A549 (cell line): ENCODE measurements at regions not wholly inside any gene's neighbourhood (a gene's known extent, or its start where the extent isn't known, plus 50 kb on each side); places are given as distances from the start of the nearest gene placed in this dataset.

Source experiments
- ATAC-seq, 2 experiments: fragments of 200-7000 bp in 1 of 2; fragments of >200 bp in 1 of 2; cut with Nextera tagmentation in 1 of 2; cut with Tn5 transposase in 1 of 2; 3 replicates each; pipeline versions ENCODE4 v1.8.0 to v1.9.1; 2018 to 2020; ENCODE audit warnings: mild to moderate bottlenecking in 1 of 2, moderate library complexity in 1 of 2
- CTCF ChIA-PET: fragments of 300-600 bp; sonication (Branson Sonifier 250); formaldehyde crosslinking; extraction: SDS; loops from one replicate; lab custom pipeline; 2021; ENCODE audit warnings: antibody characterized with exemption, inconsistent platforms; lab: Yijun Ruan, JAX
- POLR2A ChIA-PET: fragments of 350-600 bp; formaldehyde crosslinking; extraction: SDS; loops from one replicate; lab custom pipeline; 2021; ENCODE audit warnings: antibody characterized with exemption, inconsistent platforms; lab: Yijun Ruan, JAX
- DNase-seq, 2 experiments: peaks; one replicate each; pipeline versions ENCODE4 v3.0.0 to v3.0.0-alpha.2; 2011 to 2016; ENCODE audit warnings: low read depth in 1 of 2, low spot score in 1 of 2
- FAIRE-seq: peaks from 2 replicates; lab custom pipeline; 2011; peaks lifted over from hg19 to GRCh38; lab: Jason Lieb, UNC
- H3K27ac ChIP-seq, 2 experiments: fragments of >200 bp; sonication (Bioruptor Twin); formaldehyde crosslinking; 3 replicates each; pipeline ENCODE4 v1.5.1; 2016 to 2017
- H3K4me1 ChIP-seq: fragments of >200 bp; sonication (Bioruptor Twin); formaldehyde crosslinking; 3 replicates; pipeline ENCODE4 v1.6.1; 2016
- H3K4me2 ChIP-seq: fragments of >200 bp; sonication (Bioruptor Twin); formaldehyde crosslinking; 3 replicates; pipeline ENCODE4 v1.6.1; 2016
- H3K4me3 ChIP-seq: fragments of >200 bp; sonication (Bioruptor Twin); formaldehyde crosslinking; 3 replicates; pipeline ENCODE4 v1.5.1; 2016
- H3K9me3 ChIP-seq: fragments of >200 bp; sonication (Bioruptor Twin); formaldehyde crosslinking; 3 replicates; pipeline ENCODE4 v1.6.1; 2016
- CBX2 ChIP-seq: fragments of 200-600 bp; sonication (generic); IDR thresholded peaks from 2 replicates; pipeline ENCODE4 v1.6.1; 2016; ENCODE audit warnings: low read depth, mild to moderate bottlenecking, borderline replicate concordance
- CHD2 ChIP-seq: fragments of 150-350 bp; IDR thresholded peaks from 2 replicates; pipeline ENCODE4 v1.6.1; 2014; ENCODE audit warnings: low read length; ENCODE audit not compliant: partially characterized antibody
- CHD4 ChIP-seq: fragments of 200-600 bp; sonication (generic); IDR thresholded peaks from 2 replicates; pipeline ENCODE4 v1.6.1; 2016; ENCODE audit warnings: antibody characterized with exemption, mild to moderate bottlenecking, borderline replicate concordance
- EP300 ChIP-seq, 2 experiments: fragments of >200 bp; sonication (Bioruptor Twin); formaldehyde crosslinking; IDR thresholded peaks; 2 replicates in 1 of 2; 3 replicates in 1 of 2; pipeline ENCODE4 v1.6.1; 2016 to 2017
- FOSB ChIP-seq: fragments of 250-450 bp; sonication (Bioruptor Pico); IDR thresholded peaks from 2 replicates; pipeline ENCODE4 v1.5.0; 2020; ENCODE audit warnings: mild to moderate bottlenecking, moderate library complexity
- FOXS1 ChIP-seq: fragments of 250-450 bp; sonication (Bioruptor Pico); IDR thresholded peaks from 2 replicates; pipeline ENCODE4 v1.5.0; 2020; ENCODE audit warnings: mild to moderate bottlenecking, moderate library complexity
- HOXB5 ChIP-seq: fragments of 250-450 bp; sonication (Bioruptor Pico); IDR thresholded peaks from 2 replicates; pipeline ENCODE4 v1.5.0; 2020; ENCODE audit warnings: mild to moderate bottlenecking, moderate library complexity
- KDM1A ChIP-seq: fragments of 200-600 bp; sonication (generic); IDR thresholded peaks from 2 replicates; pipeline ENCODE4 v1.6.1; 2016; ENCODE audit warnings: low read depth, mild to moderate bottlenecking
- MAZ ChIP-seq: fragments of 150-350 bp; IDR thresholded peaks from 2 replicates; pipeline ENCODE4 v1.6.1; 2014; ENCODE audit warnings: antibody characterized with exemption, low read depth, low read length, borderline replicate concordance
- NPAS2 ChIP-seq: fragments of 250-450 bp; sonication (Bioruptor Pico); IDR thresholded peaks from 2 replicates; pipeline ENCODE4 v1.8.0; 2022; ENCODE audit warnings: mild to moderate bottlenecking, moderate library complexity, borderline replicate concordance
- NR3C1 ChIP-seq: fragments of >200 bp; sonication (Bioruptor Twin); formaldehyde crosslinking; IDR thresholded peaks from 3 replicates; pipeline ENCODE4 v1.6.1; 2017
- PHF8 ChIP-seq: fragments of 200-600 bp; sonication (generic); IDR thresholded peaks from 2 replicates; pipeline ENCODE4 v1.6.1; 2016; ENCODE audit warnings: low read depth, mild to moderate bottlenecking, antibody characterized with exemption, moderate library complexity, borderline replicate concordance
- RAD21 ChIP-seq, 2 experiments: fragments of >200 bp in 1 of 2; sonication (Bioruptor Twin) in 1 of 2; formaldehyde crosslinking in 1 of 2; IDR thresholded peaks in 1 of 2; conservative IDR thresholded peaks in 1 of 2; 2 replicates in 1 of 2; 3 replicates in 1 of 2; pipeline ENCODE4 v1.6.1; 2012 to 2018; ENCODE audit warnings: inconsistent platforms in 1 of 2
- RARB ChIP-seq: fragments of 250-450 bp; sonication (Bioruptor Pico); IDR thresholded peaks from 2 replicates; pipeline ENCODE4 v1.8.0; 2021; ENCODE audit warnings: mild to moderate bottlenecking, moderate library complexity
- SMC3 ChIP-seq: fragments of >200 bp; sonication (Bioruptor Twin); formaldehyde crosslinking; IDR thresholded peaks from 3 replicates; pipeline ENCODE4 v1.6.1; 2018; ENCODE audit warnings: inconsistent platforms
- WGBS: methylation state at CpG from one replicate; pipeline ENCODE4 v1.1.6; 2017; ENCODE audit errors: missing lambda C conversion rate; 5-methylcytosine and 5-hydroxymethylcytosine counted together
- TF ChIP-seq, protein P1 (sequence below): fragments of >200 bp; sonication (Bioruptor Twin); formaldehyde crosslinking; IDR thresholded peaks from 3 replicates; pipeline ENCODE4 v1.5.1; 2016

GRCh38 chr4:15143551-15143950 is 141.3 kb downstream of the CPEB2 start:
- ChIA-PET POLR2A (no interaction called here), CTCF (no interaction called here)
- no peak overlapping the region for H3K4me3 ChIP-seq
- no peak for DNase-seq
- H3K4me2 ChIP-seq, result no peak overlapping the region
- no peak for FAIRE-seq
- no peak for ATAC-seq
- H3K4me1 ChIP-seq, result no peaks in the 10 kb centered on the region
- 73% methylated on average over 2 of the region's 2 CpGs for WGBS
- H3K9me3 ChIP-seq, result no peaks in the 10 kb centered on the region
- peak overlapping the region in 1 of 2 experiments; percentile 3; a peak in 1 of 6 replicates for H3K27ac ChIP-seq
- no peak for TF ChIP-seq CHD4
- no peak for TF ChIP-seq PHF8
- TF ChIP-seq FOSB, result no peak
- no peak for TF ChIP-seq EP300 (IDR thresholded peaks at IDR 0.05)
- no peak for TF ChIP-seq KDM1A

GRCh38 chr4:15144249-15144966 is 142.1 kb downstream of the CPEB2 start:
- no peak for ATAC-seq

DNA sequence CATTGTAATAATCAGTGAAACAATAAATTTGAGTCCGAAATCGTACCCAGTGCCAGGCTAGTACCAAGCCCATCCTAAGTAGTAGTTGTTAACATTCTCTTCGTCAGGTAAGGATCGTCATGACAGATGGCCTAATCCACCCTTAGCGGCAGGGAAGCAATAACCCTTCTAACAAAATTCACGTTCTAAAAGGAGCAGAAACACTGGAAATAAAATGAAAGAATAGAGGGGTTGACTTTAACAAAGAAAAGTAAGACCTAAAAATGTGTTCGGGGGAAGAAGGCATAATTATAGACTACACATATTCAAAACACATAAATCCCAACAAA is 142.7 kb downstream of the CPEB2 start:
- ATAC-seq (no peak), FAIRE-seq (no peak), DNase-seq (no peak)
- TF ChIP-seq PHF8 (no peak), FOSB (no peak), RARB (CRISPR knock-in tag) (no peak), NR3C1 (no peak)
- ChIA-PET CTCF (no interaction called here), POLR2A (no interaction called here)
- peaks cover 12% of the 10 kb centered on the region for H3K4me1 ChIP-seq
- H3K4me2 ChIP-seq, result no peak overlapping the region
- H3K27ac ChIP-seq, result no peak overlapping the region
- no peak overlapping the region for H3K4me3 ChIP-seq
- WGBS, result 89% methylated on average over 7 of the region's 7 CpGs
- H3K9me3 ChIP-seq, result no peaks in the 10 kb centered on the region

More at GRCh38 chr4:15144249-15144966, 142.1 kb downstream of the CPEB2 start:
- Histone ChIP-seq H3K9me3 (no peaks in the 10 kb centered on the region), H3K4me1 (peaks cover 7% of the 10 kb centered on the region), H3K4me2 (no peak overlapping the region), H3K27ac (peak overlapping the region in 1 of 2 experiments; percentile 3; a peak in 1 of 6 replicates), H3K4me3 (no peak overlapping the region)
- POLR2A ChIA-PET, result no interaction called here
- FAIRE-seq (no peak), DNase-seq (no peak)
- peak; percentile 22 to 34; a peak in 3 of 5 replicates for TF ChIP-seq RAD21 (conservative IDR thresholded peaks at IDR 0.05 in 1 of 2, IDR thresholded peaks at IDR 0.05 in 1 of 2)
- TF ChIP-seq, protein P1, sequence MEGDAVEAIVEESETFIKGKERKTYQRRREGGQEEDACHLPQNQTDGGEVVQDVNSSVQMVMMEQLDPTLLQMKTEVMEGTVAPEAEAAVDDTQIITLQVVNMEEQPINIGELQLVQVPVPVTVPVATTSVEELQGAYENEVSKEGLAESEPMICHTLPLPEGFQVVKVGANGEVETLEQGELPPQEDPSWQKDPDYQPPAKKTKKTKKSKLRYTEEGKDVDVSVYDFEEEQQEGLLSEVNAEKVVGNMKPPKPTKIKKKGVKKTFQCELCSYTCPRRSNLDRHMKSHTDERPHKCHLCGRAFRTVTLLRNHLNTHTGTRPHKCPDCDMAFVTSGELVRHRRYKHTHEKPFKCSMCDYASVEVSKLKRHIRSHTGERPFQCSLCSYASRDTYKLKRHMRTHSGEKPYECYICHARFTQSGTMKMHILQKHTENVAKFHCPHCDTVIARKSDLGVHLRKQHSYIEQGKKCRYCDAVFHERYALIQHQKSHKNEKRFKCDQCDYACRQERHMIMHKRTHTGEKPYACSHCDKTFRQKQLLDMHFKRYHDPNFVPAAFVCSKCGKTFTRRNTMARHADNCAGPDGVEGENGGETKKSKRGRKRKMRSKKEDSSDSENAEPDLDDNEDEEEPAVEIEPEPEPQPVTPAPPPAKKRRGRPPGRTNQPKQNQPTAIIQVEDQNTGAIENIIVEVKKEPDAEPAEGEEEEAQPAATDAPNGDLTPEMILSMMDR, result peak; percentile 14; the same call in 1 of the 3 replicates
- TF ChIP-seq FOXS1, result no peak
- CTCF ChIA-PET, result no interaction called here
- 66% methylated on average over 9 of the region's 9 CpGs for WGBS

DNA sequence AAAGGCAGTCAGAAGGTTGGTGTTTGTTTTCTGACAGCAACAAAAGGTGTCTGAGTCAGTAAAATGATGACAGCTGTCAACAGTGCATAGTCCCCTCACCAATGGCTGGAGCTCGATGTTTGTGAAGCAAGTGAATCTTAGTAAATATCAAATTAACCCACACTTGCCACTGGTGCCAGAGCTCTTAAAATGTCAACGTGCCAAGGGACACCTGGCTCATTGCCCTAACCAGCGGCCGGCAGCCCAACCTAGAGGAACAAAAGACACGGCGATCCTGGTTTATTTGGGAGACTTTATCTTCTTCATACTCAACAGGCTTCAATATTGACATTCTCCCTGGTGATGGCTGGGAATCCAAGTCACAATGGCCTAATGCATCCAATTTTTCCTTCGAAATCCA is 143.4 kb downstream of the CPEB2 start:
- no peak for ATAC-seq
- DNase-seq, result no peak
- no peak overlapping the region for H3K4me2 ChIP-seq
- WGBS, result 75% methylated on average over 7 of the region's 7 CpGs
- H3K27ac ChIP-seq, result peak overlapping the region in 1 of 2 experiments; percentile 40; a peak in 1 of 6 replicates
- POLR2A ChIA-PET, result no interaction called here
- H3K9me3 ChIP-seq, result no peaks in the 10 kb centered on the region
- H3K4me3 ChIP-seq, result no peak overlapping the region
- H3K4me1 ChIP-seq, result peaks cover 20% of the 10 kb centered on the region
- no peak for TF ChIP-seq MAZ
- no peak for TF ChIP-seq CBX2
- TF ChIP-seq CHD2, result no peak
- TF ChIP-seq HOXB5 (CRISPR knock-in tag), result no peak
- no peak for TF ChIP-seq NPAS2 (CRISPR knock-in tag)
- no peak for TF ChIP-seq SMC3
- no peak for TF ChIP-seq FOXS1
- CTCF ChIA-PET, result no interaction called here
- FAIRE-seq, result no peak
